ENCODE measurements at regions not wholly inside any gene's neighbourhood (a gene's known extent, or its start where the extent isn't known, plus 50 kb on each side); places are given as distances from the start of the nearest gene placed in this dataset.

- H3K4me3 Mint-ChIP-seq, result no peak overlapping the region
- no peaks in the 10 kb centered on the region for H3K9me3 Mint-ChIP-seq
- H3K4me1 Mint-ChIP-seq (ENCODE audit: low read depth), result no peaks in the 10 kb centered on the region
- no peak overlapping the region for H3K27ac Mint-ChIP-seq
- DNase-seq, result no peak
- peaks cover 15% of the 10 kb centered on the region for H3K27me3 Mint-ChIP-seq (ENCODE audit: low read depth)
- intact Hi-C loops (cut with micrococcal nuclease), result no loop called here
- no peaks in the 10 kb centered on the region for H3K36me3 Mint-ChIP-seq (ENCODE audit: low read depth)
- CTCF ChIA-PET, result interaction anchor here (1.1 kb wide), 1 partner anchor 53 kb away, joined by 3 read pairs; no protein-coding TSS in a partner anchor
These were observed 62.7 kb downstream of the NPTX2 start for GRCh38 chr7:98679741-98680140.

GRCh38 chr7:98681511-98681910 is 64.4 kb downstream of the NPTX2 start:
- DNase-seq, result no peak
- intact Hi-C loops (cut with micrococcal nuclease), result no loop called here
- Mint-ChIP-seq H3K4me1 (ENCODE audit: low read depth) (no peaks in the 10 kb centered on the region), H3K9me3 (peaks cover 4% of the 10 kb centered on the region), H3K27me3 (ENCODE audit: low read depth) (peaks cover 15% of the 10 kb centered on the region), H3K4me3 (no peak overlapping the region), H3K36me3 (ENCODE audit: low read depth) (no peaks in the 10 kb centered on the region), H3K27ac (no peak overlapping the region)
- CTCF ChIA-PET, result no interaction called here

GRCh38 chr7:98681951-98682350 is 64.9 kb downstream of the NPTX2 start:
- H3K27ac Mint-ChIP-seq, result no peak overlapping the region
- H3K36me3 Mint-ChIP-seq (ENCODE audit: low read depth), result no peaks in the 10 kb centered on the region
- H3K27me3 Mint-ChIP-seq (ENCODE audit: low read depth), result peaks cover 15% of the 10 kb centered on the region
- no peak overlapping the region for H3K4me3 Mint-ChIP-seq
- CTCF ChIA-PET, result no interaction called here
- peaks cover 6% of the 10 kb centered on the region for H3K9me3 Mint-ChIP-seq
- intact Hi-C loops (cut with micrococcal nuclease), result no loop called here
- no peaks in the 10 kb centered on the region for H3K4me1 Mint-ChIP-seq (ENCODE audit: low read depth)
- DNase-seq, result no peak

- no peak for DNase-seq
- no peaks in the 10 kb centered on the region for H3K4me1 Mint-ChIP-seq (ENCODE audit: low read depth)
- no peaks in the 10 kb centered on the region for H3K36me3 Mint-ChIP-seq (ENCODE audit: low read depth)
- H3K27me3 Mint-ChIP-seq (ENCODE audit: low read depth), result peaks cover 15% of the 10 kb centered on the region
- H3K27ac Mint-ChIP-seq, result no peak overlapping the region
- H3K9me3 Mint-ChIP-seq, result peaks cover 8% of the 10 kb centered on the region
- no peak overlapping the region for H3K4me3 Mint-ChIP-seq
- CTCF ChIA-PET, result interaction anchor here (0.5 kb wide), 1 partner anchor 248 kb away, joined by 4 read pairs; no protein-coding TSS in a partner anchor
- intact Hi-C loops (cut with micrococcal nuclease), result no loop called here
These were observed 66.4 kb downstream of the NPTX2 start for GRCh38 chr7:98683514-98683913.

GRCh38 chr7:98685541-98685940 is 68.5 kb downstream of the NPTX2 start:
- Mint-ChIP-seq H3K27me3 (ENCODE audit: low read depth) (peaks cover 7% of the 10 kb centered on the region), H3K27ac (no peak overlapping the region), H3K4me1 (ENCODE audit: low read depth) (no peaks in the 10 kb centered on the region), H3K9me3 (peaks cover 15% of the 10 kb centered on the region), H3K36me3 (ENCODE audit: low read depth) (no peaks in the 10 kb centered on the region), H3K4me3 (no peak overlapping the region)
- CTCF ChIA-PET, result no interaction called here
- intact Hi-C loops (cut with micrococcal nuclease), result no loop called here
- no peak for DNase-seq

GRCh38 chr7:98686466-98687080 is 69.5 kb downstream of the NPTX2 start:
- intact Hi-C loops (cut with micrococcal nuclease), result no loop called here
- no peak for DNase-seq
- Mint-ChIP-seq H3K4me3 (no peak overlapping the region), H3K4me1 (ENCODE audit: low read depth) (no peaks in the 10 kb centered on the region), H3K27me3 (ENCODE audit: low read depth) (peaks cover 3% of the 10 kb centered on the region), H3K27ac (no peak overlapping the region), H3K36me3 (ENCODE audit: low read depth) (no peaks in the 10 kb centered on the region), H3K9me3 (peaks cover 15% of the 10 kb centered on the region)
- CTCF ChIA-PET, result no interaction called here

- DNase-seq, result no peak
- Mint-ChIP-seq H3K9me3 (peaks cover 17% of the 10 kb centered on the region), H3K4me1 (ENCODE audit: low read depth) (no peaks in the 10 kb centered on the region), H3K27me3 (ENCODE audit: low read depth) (no peaks in the 10 kb centered on the region), H3K36me3 (ENCODE audit: low read depth) (peaks cover 1% of the 10 kb centered on the region), H3K27ac (no peak overlapping the region), H3K4me3 (no peak overlapping the region)
- intact Hi-C loops (cut with micrococcal nuclease), result no loop called here
- CTCF ChIA-PET, result no interaction called here
These were observed 70.1 kb downstream of the NPTX2 start for GRCh38 chr7:98687111-98687751.

GRCh38 chr7:98691619-98692018 is 74.5 kb downstream of the NPTX2 start:
- DNase-seq, result no peak
- no peaks in the 10 kb centered on the region for H3K4me1 Mint-ChIP-seq (ENCODE audit: low read depth)
- intact Hi-C loops (cut with micrococcal nuclease), result no loop called here
- H3K9me3 Mint-ChIP-seq, result peaks cover 13% of the 10 kb centered on the region
- no peak overlapping the region for H3K27ac Mint-ChIP-seq
- H3K36me3 Mint-ChIP-seq (ENCODE audit: low read depth), result peaks cover 1% of the 10 kb centered on the region
- CTCF ChIA-PET, result no interaction called here
- no peaks in the 10 kb centered on the region for H3K27me3 Mint-ChIP-seq (ENCODE audit: low read depth)
- no peak overlapping the region for H3K4me3 Mint-ChIP-seq

GRCh38 chr7:98697083-98697482 is 80.0 kb downstream of the NPTX2 start:
- Mint-ChIP-seq H3K9me3 (peaks cover 5% of the 10 kb centered on the region), H3K27ac (no peak overlapping the region), H3K36me3 (ENCODE audit: low read depth) (no peaks in the 10 kb centered on the region), H3K27me3 (ENCODE audit: low read depth) (no peaks in the 10 kb centered on the region), H3K4me3 (no peak overlapping the region), H3K4me1 (ENCODE audit: low read depth) (no peaks in the 10 kb centered on the region)
- CTCF ChIA-PET, result no interaction called here
- intact Hi-C loops (cut with micrococcal nuclease), result no loop called here
- no peak for DNase-seq

GRCh38 chr7:98697485-98698240 is 80.6 kb downstream of the NPTX2 start:
- H3K27ac Mint-ChIP-seq, result no peak overlapping the region
- H3K27me3 Mint-ChIP-seq (ENCODE audit: low read depth), result no peaks in the 10 kb centered on the region
- no peaks in the 10 kb centered on the region for H3K4me1 Mint-ChIP-seq (ENCODE audit: low read depth)
- H3K4me3 Mint-ChIP-seq, result no peak overlapping the region
- peaks cover 5% of the 10 kb centered on the region for H3K9me3 Mint-ChIP-seq
- DNase-seq, result no peak
- H3K36me3 Mint-ChIP-seq (ENCODE audit: low read depth), result no peaks in the 10 kb centered on the region
- intact Hi-C loops (cut with micrococcal nuclease), result no loop called here
- CTCF ChIA-PET, result no interaction called here

GRCh38 chr7:98698976-98699375 is 81.9 kb downstream of the NPTX2 start:
- intact Hi-C loops (cut with micrococcal nuclease), result no loop called here
- Mint-ChIP-seq H3K4me3 (no peak overlapping the region), H3K27me3 (ENCODE audit: low read depth) (no peaks in the 10 kb centered on the region), H3K27ac (no peak overlapping the region), H3K4me1 (ENCODE audit: low read depth) (no peaks in the 10 kb centered on the region), H3K36me3 (ENCODE audit: low read depth) (no peaks in the 10 kb centered on the region), H3K9me3 (peaks cover 4% of the 10 kb centered on the region)
- no peak for DNase-seq
- CTCF ChIA-PET, result no interaction called here

GRCh38 chr7:98700533-98700932 is 83.4 kb downstream of the NPTX2 start:
- DNase-seq, result no peak
- H3K4me1 Mint-ChIP-seq (ENCODE audit: low read depth), result no peaks in the 10 kb centered on the region
- no peaks in the 10 kb centered on the region for H3K36me3 Mint-ChIP-seq (ENCODE audit: low read depth)
- CTCF ChIA-PET, result no interaction called here
- peaks cover 3% of the 10 kb centered on the region for H3K9me3 Mint-ChIP-seq
- H3K4me3 Mint-ChIP-seq, result no peak overlapping the region
- H3K27me3 Mint-ChIP-seq (ENCODE audit: low read depth), result no peaks in the 10 kb centered on the region
- no peak overlapping the region for H3K27ac Mint-ChIP-seq
- intact Hi-C loops (cut with micrococcal nuclease), result no loop called here

GRCh38 chr7:98701372-98701771 is 84.3 kb downstream of the NPTX2 start:
- no peaks in the 10 kb centered on the region for H3K4me1 Mint-ChIP-seq (ENCODE audit: low read depth)
- no peaks in the 10 kb centered on the region for H3K36me3 Mint-ChIP-seq (ENCODE audit: low read depth)
- intact Hi-C loops (cut with micrococcal nuclease), result no loop called here
- no peak overlapping the region for H3K4me3 Mint-ChIP-seq
- no peak for DNase-seq
- no peaks in the 10 kb centered on the region for H3K27me3 Mint-ChIP-seq (ENCODE audit: low read depth)
- peaks cover 3% of the 10 kb centered on the region for H3K9me3 Mint-ChIP-seq
- CTCF ChIA-PET, result no interaction called here
- no peak overlapping the region for H3K27ac Mint-ChIP-seq

All from activated naive CD4-positive, alpha-beta T cell treated with anti-CD3 and anti-CD28 coated beads for 36 hours (primary cell).